ENCODE measurements at regions not wholly inside any gene's neighbourhood (a gene's known extent, or its start where the extent isn't known, plus 50 kb on each side); places are given as distances from the start of the nearest gene placed in this dataset.

- TF ChIP-seq RFX5 (IDR thresholded peaks at IDR 0.05; ENCODE audit: low read length): no peak
- no peak for TF ChIP-seq CTCF (IDR thresholded peaks at IDR 0.05)
- TF ChIP-seq SIN3A (IDR thresholded peaks at IDR 0.05; ENCODE audit: borderline replicate concordance, low read depth, low read length): no peak
- TF ChIP-seq REST (IDR thresholded peaks at IDR 0.05; ENCODE audit: low read depth, low read length): no peak
- TF ChIP-seq ZBTB33 (IDR thresholded peaks at IDR 0.05; ENCODE audit: borderline replicate concordance, low read depth): no peak
- TF ChIP-seq GABPA (IDR thresholded peaks at IDR 0.05; ENCODE audit: low read depth): no peak
Measured at GRCh38 chr3:160162440-160162839, 62.8 kb upstream of the C3orf80 start.

Data from SK-N-SH (cell line).